GM19395 (cell line): ENCODE measurements at regions not wholly inside any gene's neighbourhood (a gene's known extent, or its start where the extent isn't known, plus 50 kb on each side); places are given as distances from the start of the nearest gene placed in this dataset.
A peak's percentile ranks its signal among the peaks of the same experiment; 100 is the strongest.

ENCODE experiments used
- ATAC-seq: cut with Tn5 transposase; IDR thresholded peaks from one replicate; pipeline ENCODE4 v1.9.1; 2021; ENCODE audit warnings: mild to moderate bottlenecking, moderate library complexity; ENCODE audit not compliant: unreplicated experiment

- ATAC-seq, result no peak
Measured at GRCh38 chr1:209504571-209504970, 78.9 kb upstream of the CAMK1G start.

- no peak for ATAC-seq
Measured at GRCh38 chr1:209505044-209505443, 78.5 kb upstream of the CAMK1G start.

- ATAC-seq, result no peak
Measured at GRCh38 chr1:209506101-209506500, 77.4 kb upstream of the CAMK1G start.

GRCh38 chr1:209509039-209509438 is 74.5 kb upstream of the CAMK1G start:
- no peak for ATAC-seq

GRCh38 chr1:209510063-209510462 is 73.5 kb upstream of the CAMK1G start:
- no peak for ATAC-seq

GRCh38 chr1:209511169-209511568 is 72.3 kb upstream of the CAMK1G start:
- no peak for ATAC-seq

- no peak for ATAC-seq
Measured at GRCh38 chr1:209512821-209513220, 70.7 kb upstream of the CAMK1G start.

GRCh38 chr1:209513226-209513625 is 70.3 kb upstream of the CAMK1G start:
- peak; percentile 60 for ATAC-seq

GRCh38 chr1:209516771-209517680 is 66.5 kb upstream of the CAMK1G start:
- no peak for ATAC-seq

- ATAC-seq, result no peak
Measured at GRCh38 chr1:209517681-209518050, 65.8 kb upstream of the CAMK1G start.

- no peak for ATAC-seq
Measured at GRCh38 chr1:209519786-209520185, 63.7 kb upstream of the CAMK1G start.

- ATAC-seq, result no peak
Measured at GRCh38 chr1:209522826-209523225, 60.7 kb upstream of the CAMK1G start.

GRCh38 chr1:209526137-209526536 is 57.4 kb upstream of the CAMK1G start:
- ATAC-seq, result no peak

- no peak for ATAC-seq
Measured at GRCh38 chr1:209527372-209527771, 56.1 kb upstream of the CAMK1G start.

GRCh38 chr1:209527993-209528717 is 55.4 kb upstream of the CAMK1G start:
- no peak for ATAC-seq

- ATAC-seq, result no peak
Measured at GRCh38 chr1:209529233-209529632, 54.3 kb upstream of the CAMK1G start.

GRCh38 chr1:209531006-209531405 is 52.5 kb upstream of the CAMK1G start:
- no peak for ATAC-seq

- no peak for ATAC-seq
Measured at GRCh38 chr1:209531549-209531948, 52.0 kb upstream of the CAMK1G start.
